Esophagus squamous epithelium (tissue), 4 donors: ENCODE measurements at regions not wholly inside any gene's neighbourhood (a gene's known extent, or its start where the extent isn't known, plus 50 kb on each side); places are given as distances from the start of the nearest gene placed in this dataset.

Experiments
- CTCF ChIP-seq, 6 experiments: fragments of 450-650 bp in 4 of 6; fragments of 200-600 bp in 2 of 6; sonication (generic) in 2 of 6; IDR thresholded peaks; one replicate each; pipeline ENCODE4 v1.5.1; 2016 to 2019; ENCODE audit warnings: antibody characterized with exemption in 6 of 6, mild to moderate bottlenecking in 4 of 6, moderate library complexity in 4 of 6
- POLR2A ChIP-seq, 4 donors: fragments of 450-650 bp; IDR thresholded peaks; one replicate each; pipeline ENCODE4 v1.6.1; 2017; ENCODE audit warnings: antibody characterized with exemption in 4 of 4, mild to moderate bottlenecking in 4 of 4, moderate library complexity in 3 of 4

GRCh38 chr2:165017966-165018596, 62.8 kb upstream of the SLC38A11 start:
- TF ChIP-seq POLR2A (IDR thresholded peaks at IDR 0.05) (no peak), CTCF (IDR thresholded peaks at IDR 0.05) (no peak)
